K562 (cell line): ENCODE measurements at regions not wholly inside any gene's neighbourhood (a gene's known extent, or its start where the extent isn't known, plus 50 kb on each side); places are given as distances from the start of the nearest gene placed in this dataset.

Experiments
- ATAC-seq: fragments of 200-7000 bp; cut with Tn5 transposase; 3 replicates; pipeline ENCODE4 v1.9.1; 2020; ENCODE audit warnings: moderate library complexity
- BruUV-seq: library from RNA; stranded (reverse); fragments of 400-500 nt; replicated peaks from 2 replicates; lab custom pipeline; 2021; lab: Mats Ljungman, UMichigan
- CTCF ChIA-PET: fragments of 300-600 bp; formaldehyde crosslinking; extraction: SDS; loops from one replicate; lab custom pipeline; 2021; ENCODE audit warnings: low intra/inter-chr PET ratio; lab: Yijun Ruan, JAX
- POLR2A ChIA-PET: fragments of 300-600, 350-650 bp; sonication (Branson Sonifier 250); formaldehyde crosslinking; extraction: SDS; loops from one replicate; lab custom pipeline; 2021; ENCODE audit warnings: antibody characterized with exemption, inconsistent platforms; lab: Yijun Ruan, JAX
- DNase-seq, 4 experiments: peaks; one replicate each; pipeline versions ENCODE4 v3.0.0 to v3.0.0-alpha.2; 2011 to 2018; ENCODE audit warnings: low spot score in 3 of 4, mixed read lengths in 3 of 4; ENCODE audit errors: extremely low read depth in 1 of 4
- FAIRE-seq: peaks from 2 replicates; lab custom pipeline; 2011; peaks lifted over from hg19 to GRCh38; lab: Jason Lieb, UNC
- H2AFZ ChIP-seq: 2 replicates; pipeline ENCODE4 v1.6.0; 2011; ENCODE audit warnings: low read depth, low read length, control low read depth, inconsistent platforms
- H3K27ac ChIP-seq: fragments of 200-600 bp; 3 replicates; pipeline ENCODE4 v1.8.0; 2011; ENCODE audit warnings: low read depth, mild to moderate bottlenecking, control low read depth, inconsistent platforms, low read length, moderate library complexity, mixed read lengths; ENCODE audit errors: extremely low read depth
- H3K27me3 ChIP-seq, 2 experiments: fragments of 300-600 bp in 1 of 2; 2 replicates in 1 of 2; 3 replicates in 1 of 2; pipeline versions ENCODE4 v1.6.0 to v1.8.0; 2011; ENCODE audit warnings: inconsistent platforms in 2 of 2, low read length in 2 of 2, mild to moderate bottlenecking in 1 of 2, mixed read lengths in 1 of 2, moderate library complexity in 1 of 2; ENCODE audit not compliant: control insufficient read depth in 2 of 2, insufficient read depth in 2 of 2
- H3K36me3 ChIP-seq: fragments of 300-600 bp; 3 replicates; pipeline ENCODE4 v1.8.0; 2011; ENCODE audit warnings: mild to moderate bottlenecking, low read length, inconsistent platforms; ENCODE audit not compliant: control insufficient read depth, insufficient read depth
- H3K4me1 ChIP-seq, 2 experiments: fragments of 200-600 bp in 1 of 2; replicated peaks in 1 of 2; 2 replicates in 1 of 2; 3 replicates in 1 of 2; pipeline versions ENCODE4 v1.5.1 to v1.8.0; 2011; ENCODE audit warnings: inconsistent platforms in 2 of 2, low read length in 2 of 2, mild to moderate bottlenecking in 1 of 2, mixed read lengths in 1 of 2, moderate library complexity in 1 of 2; ENCODE audit not compliant: control insufficient read depth in 2 of 2, insufficient read depth in 2 of 2
- H3K4me2 ChIP-seq: 2 replicates; pipeline ENCODE4 v1.6.1; 2011; ENCODE audit warnings: low read length, control low read depth, inconsistent platforms, mixed read lengths; ENCODE audit not compliant: insufficient read depth
- H3K4me3 ChIP-seq: fragments of 200-600 bp; sonication (generic), shearing (Covaris generic); 2 replicates; pipeline ENCODE4 v1.5.1; 2016; ENCODE audit warnings: control low read depth, inconsistent platforms
- H3K79me2 ChIP-seq: fragments of 200-600 bp; 3 replicates; pipeline ENCODE4 v1.8.0; 2011; ENCODE audit warnings: low read length, inconsistent platforms; ENCODE audit not compliant: control insufficient read depth, insufficient read depth
- H3K9ac ChIP-seq, 2 experiments: 2 replicates each; pipeline versions ENCODE4 v1.6.0 to v1.6.1; 2011; ENCODE audit warnings: low read depth in 2 of 2, low read length in 2 of 2, control low read depth in 1 of 2, inconsistent platforms in 1 of 2, mild to moderate bottlenecking in 1 of 2, mixed read lengths in 1 of 2; ENCODE audit not compliant: insufficient read depth in 1 of 2
- H3K9me1 ChIP-seq: one replicate; pipeline ENCODE4 v1.6.0; 2011; ENCODE audit warnings: inconsistent platforms, mild to moderate bottlenecking, low read length, moderate library complexity; ENCODE audit not compliant: control insufficient read depth, insufficient read depth
- H3K9me3 ChIP-seq: replicated peaks from 2 replicates; pipeline ENCODE4 v1.5.1; 2011; ENCODE audit warnings: low read depth, low read length, inconsistent platforms; ENCODE audit not compliant: control insufficient read depth, insufficient read depth
- H4K20me1 ChIP-seq: replicated peaks from 2 replicates; pipeline ENCODE4 v1.6.1; 2011; ENCODE audit warnings: low read length, inconsistent platforms, mixed read lengths; ENCODE audit not compliant: control insufficient read depth, insufficient read depth
- CREB1 ChIP-seq, 2 experiments: sonication (generic) in 1 of 2; formaldehyde crosslinking in 1 of 2; IDR thresholded peaks; 2 replicates each; pipeline versions ENCODE4 v1.6.1 to v1.8.0; 2012 to 2022; ENCODE audit warnings: inconsistent platforms in 1 of 2, mild to moderate bottlenecking in 1 of 2, missing genetic modification reagents in 1 of 2, moderate library complexity in 1 of 2
- CTBP1 ChIP-seq: fragments of 450-650 bp; IDR thresholded peaks from 2 replicates; pipeline ENCODE4 v1.6.1; 2016; ENCODE audit warnings: borderline replicate concordance
- GTF2E2 ChIP-seq: fragments of 200-800 bp; sonication (Bioruptor generic); IDR thresholded peaks from 2 replicates; pipeline ENCODE4 v1.6.1; 2016; ENCODE audit warnings: missing genetic modification characterization, missing compliant biosample characterization
- NFRKB ChIP-seq: fragments of 450-650 bp; IDR thresholded peaks from 2 replicates; pipeline ENCODE4 v1.6.1; 2016; ENCODE audit warnings: low read depth
- RBM14 ChIP-seq: fragments of 200-400 bp; formaldehyde crosslinking; IDR thresholded peaks from 2 replicates; pipeline ENCODE4 v1.6.1; 2018; ENCODE audit warnings: low read depth, mild to moderate bottlenecking, low read length, moderate library complexity, borderline replicate concordance; ENCODE audit not compliant: insufficient read depth
- SREBF2 ChIP-seq: sonication (generic); formaldehyde crosslinking; IDR thresholded peaks from 2 replicates; pipeline ENCODE4 v1.4.0; 2020; ENCODE audit warnings: mild to moderate bottlenecking, missing genetic modification reagents
- ZNF121 ChIP-seq: sonication (generic); formaldehyde crosslinking; conservative IDR thresholded peaks from 2 replicates; pipeline ENCODE4 v1.8.0; 2022; ENCODE audit warnings: missing genetic modification reagents
- ZNF140 ChIP-seq: fragments of 250-450 bp; sonication (Bioruptor Pico); IDR thresholded peaks from 2 replicates; pipeline ENCODE4 v1.8.0; 2021; ENCODE audit warnings: moderate library complexity, mild to moderate bottlenecking, inconsistent platforms
- ZNF174 ChIP-seq: fragments of 250-450 bp; sonication (Bioruptor Pico); IDR thresholded peaks from 2 replicates; pipeline ENCODE4 v1.4.0; 2020; ENCODE audit warnings: mild to moderate bottlenecking
- ZNF23 ChIP-seq: fragments of 250-450 bp; sonication (Bioruptor Pico); IDR thresholded peaks from 2 replicates; pipeline ENCODE4 v1.4.0; 2020; ENCODE audit warnings: mild to moderate bottlenecking
- WGBS: fragments of 100-300 bp; shearing (Covaris generic); methylation state at CpG from one replicate; pipeline ENCODE4 v1.1.6; 2016; ENCODE audit warnings: low coverage, mixed read lengths; ENCODE audit not compliant: insufficient coverage; ENCODE audit errors: missing lambda C conversion rate; 5-methylcytosine and 5-hydroxymethylcytosine counted together
- in situ Hi-C: fragments of 300-500 bp; cut with MboI; formaldehyde crosslinking; loops from 4 replicates; pipeline ENCODE4 v1.15.0; 2018; ENCODE audit warnings: inconsistent platforms, mixed read lengths
- intact Hi-C: fragments of 100-400 bp; cut with micrococcal nuclease; formaldehyde crosslinking; loops from 2 replicates; pipeline ENCODE4 v1.14.2; 2022

GRCh38 chr17:34009912-34010311 lies 245.2 kb upstream of the CCL2 start:
- Histone ChIP-seq H3K9me3 (no peaks in the 10 kb centered on the region), H3K4me1 (no peaks in the 10 kb centered on the region), H3K9ac (no peak overlapping the region), H3K27ac (no peak overlapping the region), H3K9me1 (no peaks in the 10 kb centered on the region), H3K79me2 (no peaks in the 10 kb centered on the region), H3K4me2 (no peak overlapping the region), H3K4me3 (no peak overlapping the region), H3K27me3 (peaks cover 0 to 22% of the 10 kb centered on the region in 2 experiments; a peak in 2 of 5 replicates), H4K20me1 (no peaks in the 10 kb centered on the region), H2AFZ (no peak overlapping the region), H3K36me3 (no peaks in the 10 kb centered on the region)
- FAIRE-seq (no peak), DNase-seq (no peak), ATAC-seq (no peak)
- POLR2A ChIA-PET = interaction anchor here (0.6 kb wide), 1 partner anchor 10 kb away, joined by 4 read pairs; no protein-coding TSS in a partner anchor
- TF ChIP-seq ZNF174 (no peak), ZNF121 (CRISPR knock-in tag) (no peak), ZNF140 (CRISPR knock-in tag) (no peak), CREB1 (IDR thresholded peaks at IDR 0.05) (no peak), CREB1 (CRISPR knock-in tag; IDR thresholded peaks at IDR 0.05) (no peak), CTBP1 (no peak), SREBF2 (CRISPR knock-in tag) (no peak), GTF2E2 (no peak), ZNF23 (no peak), RBM14 (no peak), NFRKB (no peak)
- in situ Hi-C loops = no loop called here
- intact Hi-C loops = no loop called here
- WGBS = 0% methylated on average over 5 of the region's 5 CpGs
- CTCF ChIA-PET = no interaction called here
- BruUV-seq = no TSS peak
